GM10266 (cell line): ENCODE measurements at regions not wholly inside any gene's neighbourhood (a gene's known extent, or its start where the extent isn't known, plus 50 kb on each side); places are given as distances from the start of the nearest gene placed in this dataset.

Experiments
- DNase-seq: peaks from one replicate; pipeline ENCODE4 v3.0.0; 2012; ENCODE audit errors: extremely low spot score
- TF ChIP-seq, protein P1 (sequence below): IDR thresholded peaks from 2 replicates; pipeline ENCODE4 v1.5.1; 2012; ENCODE audit warnings: mild to moderate bottlenecking, low read depth; ENCODE audit not compliant: control insufficient read depth, insufficient read depth; ENCODE audit errors: missing control alignments

DNA sequence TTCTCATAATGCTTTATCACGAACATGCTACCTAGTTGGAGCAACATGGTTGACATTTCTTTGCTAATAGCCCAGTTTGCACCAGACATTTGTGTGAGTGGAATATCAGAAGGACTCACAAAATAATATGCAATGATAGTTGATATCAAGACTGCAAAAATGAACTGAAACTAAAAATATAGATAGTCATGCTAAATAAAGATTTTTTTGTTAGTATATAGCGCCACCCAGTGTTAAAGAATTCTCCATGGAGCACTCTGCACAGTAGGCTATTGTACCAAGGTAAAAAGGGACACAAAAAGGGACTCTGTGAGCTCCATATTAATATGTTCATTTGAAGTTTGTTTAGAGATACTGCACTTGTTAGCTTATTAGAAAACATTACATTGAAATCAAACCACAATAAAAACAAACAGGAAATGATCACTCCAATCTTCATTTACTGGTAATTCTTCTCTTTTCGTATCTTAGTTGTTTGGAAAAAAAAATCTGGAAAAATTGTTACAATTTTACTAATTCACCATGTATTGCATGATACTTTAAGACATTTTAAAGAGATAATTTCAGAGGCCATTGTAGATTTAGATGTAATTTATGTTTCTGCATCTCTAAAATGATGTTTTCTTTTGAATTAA, 1509.6 kb downstream of the ADGRL3 start:
- DNase-seq, result peak; percentile 6
- TF ChIP-seq, protein P1, sequence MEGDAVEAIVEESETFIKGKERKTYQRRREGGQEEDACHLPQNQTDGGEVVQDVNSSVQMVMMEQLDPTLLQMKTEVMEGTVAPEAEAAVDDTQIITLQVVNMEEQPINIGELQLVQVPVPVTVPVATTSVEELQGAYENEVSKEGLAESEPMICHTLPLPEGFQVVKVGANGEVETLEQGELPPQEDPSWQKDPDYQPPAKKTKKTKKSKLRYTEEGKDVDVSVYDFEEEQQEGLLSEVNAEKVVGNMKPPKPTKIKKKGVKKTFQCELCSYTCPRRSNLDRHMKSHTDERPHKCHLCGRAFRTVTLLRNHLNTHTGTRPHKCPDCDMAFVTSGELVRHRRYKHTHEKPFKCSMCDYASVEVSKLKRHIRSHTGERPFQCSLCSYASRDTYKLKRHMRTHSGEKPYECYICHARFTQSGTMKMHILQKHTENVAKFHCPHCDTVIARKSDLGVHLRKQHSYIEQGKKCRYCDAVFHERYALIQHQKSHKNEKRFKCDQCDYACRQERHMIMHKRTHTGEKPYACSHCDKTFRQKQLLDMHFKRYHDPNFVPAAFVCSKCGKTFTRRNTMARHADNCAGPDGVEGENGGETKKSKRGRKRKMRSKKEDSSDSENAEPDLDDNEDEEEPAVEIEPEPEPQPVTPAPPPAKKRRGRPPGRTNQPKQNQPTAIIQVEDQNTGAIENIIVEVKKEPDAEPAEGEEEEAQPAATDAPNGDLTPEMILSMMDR, result peak; percentile 43

DNA sequence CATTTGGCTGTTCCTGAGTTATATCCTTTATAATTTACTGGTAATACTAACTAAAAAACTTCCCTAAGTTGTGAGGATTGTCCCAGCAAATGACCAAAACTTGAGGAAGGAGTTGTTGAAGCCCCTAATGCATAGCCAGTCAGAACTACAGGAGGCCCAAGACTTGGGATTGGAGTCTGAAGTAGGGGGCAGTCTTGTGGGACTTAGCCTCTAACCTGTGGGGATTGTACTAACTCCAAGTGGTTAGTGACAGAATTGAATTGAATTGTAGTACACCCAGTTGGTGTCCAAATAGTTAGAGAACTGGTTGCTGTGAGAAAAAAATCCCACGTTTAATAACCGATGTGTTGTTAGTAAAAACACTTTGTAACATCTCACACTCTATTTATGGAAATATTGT, 1506.3 kb downstream of the ADGRL3 start:
- TF ChIP-seq, protein P1, result no peak
- DNase-seq, result no peak

DNA sequence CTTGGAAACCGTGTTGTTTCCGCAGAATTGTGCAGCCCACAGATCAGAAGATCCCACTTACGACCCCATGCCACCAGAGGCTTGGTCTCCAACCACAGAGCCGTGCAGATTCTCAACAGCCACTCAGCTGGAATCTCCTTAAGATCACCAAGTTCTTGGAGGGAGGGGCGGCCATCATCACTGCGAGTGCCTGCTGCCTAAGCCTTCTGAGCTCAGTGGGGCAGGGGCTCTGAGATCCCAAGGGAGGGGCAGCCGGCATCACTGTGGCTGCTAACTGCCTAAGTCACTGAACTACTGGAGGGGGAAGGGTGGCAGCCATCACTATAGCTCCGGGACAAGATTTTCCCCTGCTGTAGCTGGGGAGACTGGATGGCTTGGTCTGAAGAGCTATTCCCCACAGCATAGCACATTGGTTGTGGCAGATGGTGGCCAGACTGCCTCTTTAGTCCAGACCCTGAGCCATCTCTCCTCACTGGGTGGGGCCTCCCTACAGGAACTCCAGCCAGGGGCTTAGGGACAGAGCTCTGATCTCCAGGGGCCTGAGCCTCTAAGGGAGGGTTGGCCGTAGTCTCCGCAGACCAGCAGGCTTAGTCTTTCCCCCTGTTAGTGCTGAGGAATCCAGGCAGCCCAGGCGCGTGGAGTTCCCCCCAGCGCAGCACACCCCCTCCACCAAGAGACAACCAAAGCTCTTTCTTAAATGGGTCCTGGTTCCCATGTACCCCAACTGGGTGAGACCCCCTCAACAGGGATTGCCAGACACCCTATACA, 1483.9 kb downstream of the ADGRL3 start:
- DNase-seq, result no peak
- TF ChIP-seq, protein P1, result no peak

DNA sequence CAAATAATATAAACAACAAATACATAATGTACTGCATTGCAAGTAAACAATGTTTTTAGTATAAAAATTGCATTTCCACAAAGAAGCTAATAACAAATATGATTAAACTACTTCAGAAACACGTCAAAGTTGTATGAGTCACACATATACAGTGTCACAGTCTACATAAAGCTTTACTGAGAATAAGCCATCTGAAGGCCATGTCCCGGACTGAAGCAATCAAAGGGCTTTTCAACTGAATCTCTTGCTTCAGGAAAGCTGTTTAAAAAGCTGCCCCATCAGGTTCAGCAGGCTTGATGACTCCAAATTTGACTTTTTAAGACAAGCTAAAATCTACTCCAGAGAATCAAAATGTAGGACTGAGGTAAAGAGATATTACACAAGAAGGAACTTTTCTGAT, 1476.8 kb downstream of the ADGRL3 start:
- no peak for DNase-seq
- TF ChIP-seq, protein P1, result no peak

DNA sequence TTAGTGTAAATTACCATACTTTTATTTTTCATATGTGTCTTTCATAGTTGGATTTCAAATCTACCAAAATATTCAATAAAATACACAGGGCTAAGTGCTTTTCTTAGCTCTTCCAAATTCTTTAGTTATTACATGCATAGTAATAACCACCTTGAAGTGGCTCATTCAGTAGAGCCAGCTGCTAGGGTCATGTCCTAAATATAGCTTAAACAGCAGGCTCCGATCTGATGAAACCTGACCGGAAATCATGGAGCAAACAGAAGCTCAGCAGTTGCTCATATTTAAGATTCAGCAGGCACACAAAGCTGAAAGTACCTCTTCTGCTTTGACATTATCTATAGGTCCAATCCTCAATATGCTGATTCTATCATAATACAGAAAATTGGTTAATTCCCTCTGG, 1470.4 kb downstream of the ADGRL3 start:
- DNase-seq, result no peak

DNA sequence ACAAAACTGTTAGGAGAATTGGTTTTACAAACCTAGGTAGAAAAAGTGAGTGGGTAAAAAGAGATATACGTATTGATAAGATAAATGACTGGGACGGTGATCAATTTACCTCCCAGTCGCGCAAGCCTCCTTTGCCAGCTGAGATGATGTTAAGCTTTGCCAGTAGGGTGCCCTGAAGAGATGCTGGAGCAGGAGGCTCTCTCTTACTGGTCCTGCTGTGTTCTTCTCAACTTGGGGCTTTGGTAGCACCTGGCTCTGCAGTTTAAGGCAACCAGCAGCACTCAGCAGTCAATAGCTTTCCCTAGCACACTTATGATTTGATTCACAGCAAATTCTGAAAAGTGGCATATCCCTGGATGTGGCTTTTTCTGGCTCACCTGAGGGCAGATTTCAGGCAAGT, 1461.7 kb downstream of the ADGRL3 start:
- DNase-seq, result no peak
- TF ChIP-seq, protein P1, result no peak

More for the DNA sequence above, 1470.4 kb downstream of the ADGRL3 start:
- TF ChIP-seq, protein P1, result no peak

DNA sequence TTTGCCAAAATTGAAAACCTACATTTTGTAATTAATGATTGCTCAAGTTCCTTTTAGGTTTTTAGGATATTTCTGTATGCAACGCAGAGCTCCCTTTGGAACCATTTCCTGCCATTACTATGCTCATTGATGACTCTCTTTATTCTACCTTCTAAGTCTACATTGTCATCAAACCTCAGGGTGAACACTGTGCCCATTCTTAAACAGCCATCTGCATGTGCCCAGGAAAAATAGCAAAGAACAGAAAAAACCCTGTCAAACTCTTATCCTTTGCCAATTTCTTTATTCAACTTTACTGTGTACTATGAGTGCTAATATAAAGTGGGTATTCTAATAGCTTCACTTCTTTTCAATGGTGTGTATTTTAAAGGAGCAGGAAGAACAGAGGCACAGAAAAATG, 1455.9 kb downstream of the ADGRL3 start:
- DNase-seq, result no peak
- TF ChIP-seq, protein P1, result no peak
